ENCODE measurements at regions not wholly inside any gene's neighbourhood (a gene's known extent, or its start where the extent isn't known, plus 50 kb on each side); places are given as distances from the start of the nearest gene placed in this dataset.

GRCh38 chr12:58396239-58396638, 454.9 kb downstream of the ATP23 start:
- ATAC-seq, result no peak

GRCh38 chr12:58405363-58405762, 464.0 kb downstream of the ATP23 start:
- DNase-seq, result no peak
- TF ChIP-seq CTCF (IDR thresholded peaks at IDR 0.05), result no peak
- ATAC-seq, result no peak
- Mint-ChIP-seq H3K4me1 (ENCODE audit: low read depth) (no peaks in the 10 kb centered on the region), H3K27ac (no peak overlapping the region), H3K36me3 (ENCODE audit: low read depth) (no peaks in the 10 kb centered on the region), H3K9me3 (no peaks in the 10 kb centered on the region), H3K27me3 (peaks cover 1% of the 10 kb centered on the region), H3K4me3 (no peak overlapping the region)
- ChIA-PET CTCF (no interaction called here), POLR2A (no interaction called here)
- intact Hi-C loops (cut with micrococcal nuclease), result no loop called here

More at GRCh38 chr12:58396239-58396638, 454.9 kb downstream of the ATP23 start:
- Mint-ChIP-seq H3K4me1 (ENCODE audit: low read depth) (no peaks in the 10 kb centered on the region), H3K9me3 (no peaks in the 10 kb centered on the region), H3K27me3 (peaks cover 10% of the 10 kb centered on the region), H3K36me3 (ENCODE audit: low read depth) (no peaks in the 10 kb centered on the region), H3K27ac (no peak overlapping the region), H3K4me3 (no peak overlapping the region)
- intact Hi-C loops (cut with micrococcal nuclease), result no loop called here
- ChIA-PET POLR2A (no interaction called here), CTCF (no interaction called here)
- DNase-seq, result no peak
- TF ChIP-seq CTCF (IDR thresholded peaks at IDR 0.05), result no peak

GRCh38 chr12:58408516-58408915, 467.1 kb downstream of the ATP23 start:
- Mint-ChIP-seq H3K4me3 (no peak overlapping the region), H3K4me1 (ENCODE audit: low read depth) (no peaks in the 10 kb centered on the region), H3K27me3 (peaks cover 4% of the 10 kb centered on the region), H3K36me3 (ENCODE audit: low read depth) (no peaks in the 10 kb centered on the region), H3K9me3 (no peaks in the 10 kb centered on the region), H3K27ac (no peak overlapping the region)
- POLR2A ChIA-PET, result no interaction called here
- DNase-seq (no peak), ATAC-seq (no peak)
- CTCF ChIA-PET, result no interaction called here
- intact Hi-C loops (cut with micrococcal nuclease), result no loop called here
- TF ChIP-seq CTCF (IDR thresholded peaks at IDR 0.05), result no peak

GRCh38 chr12:58412461-58413060, 471.2 kb downstream of the ATP23 start:
- DNase-seq, result no peak
- Mint-ChIP-seq H3K4me1 (ENCODE audit: low read depth) (no peaks in the 10 kb centered on the region), H3K36me3 (ENCODE audit: low read depth) (no peaks in the 10 kb centered on the region), H3K27ac (no peak overlapping the region), H3K9me3 (no peaks in the 10 kb centered on the region), H3K4me3 (no peak overlapping the region), H3K27me3 (peaks cover 3% of the 10 kb centered on the region)
- POLR2A ChIA-PET, result no interaction called here
- CTCF ChIA-PET, result no interaction called here
- intact Hi-C loops (cut with micrococcal nuclease), result no loop called here
- TF ChIP-seq CTCF (IDR thresholded peaks at IDR 0.05), result no peak
- ATAC-seq, result no peak

- Mint-ChIP-seq H3K27ac (no peak overlapping the region), H3K36me3 (ENCODE audit: low read depth) (no peaks in the 10 kb centered on the region), H3K27me3 (peaks cover 3% of the 10 kb centered on the region), H3K4me1 (ENCODE audit: low read depth) (no peaks in the 10 kb centered on the region), H3K9me3 (no peaks in the 10 kb centered on the region), H3K4me3 (no peak overlapping the region)
- intact Hi-C loops (cut with micrococcal nuclease), result no loop called here
- DNase-seq, result no peak
- ATAC-seq, result no peak
- CTCF ChIA-PET, result no interaction called here
- no peak for TF ChIP-seq CTCF (IDR thresholded peaks at IDR 0.05)
- POLR2A ChIA-PET, result no interaction called here
Observed at GRCh38 chr12:58413794-58414193, 472.4 kb downstream of the ATP23 start.
